Muscle layer of duodenum (tissue), 2 donors: ENCODE measurements at regions not wholly inside any gene's neighbourhood (a gene's known extent, or its start where the extent isn't known, plus 50 kb on each side); places are given as distances from the start of the nearest gene placed in this dataset.
"Not testable (repeated sequence)": the region's sequence is repeated elsewhere in the genome, so short reads cannot be mapped to it uniquely, and the experiment has no call there.

Experiments
- H3K27ac ChIP-seq: one replicate; pipeline ENCODE4 v1.7.0; 2013; ENCODE audit warnings: mild to moderate bottlenecking, low read length
- H3K27me3 ChIP-seq: one replicate; pipeline ENCODE4 v1.7.0; 2013; ENCODE audit warnings: low read depth, mild to moderate bottlenecking, control low read depth, low read length
- H3K36me3 ChIP-seq, 2 donors: one replicate each; pipeline ENCODE4 v1.7.0; 2013; ENCODE audit warnings: low read length in 2 of 2, control low read depth in 1 of 2, mild to moderate bottlenecking in 1 of 2; ENCODE audit not compliant: insufficient read depth in 2 of 2, control insufficient read depth in 1 of 2
- H3K4me1 ChIP-seq, 2 donors: one replicate each; pipeline ENCODE4 v1.7.0; 2013; ENCODE audit warnings: low read length in 2 of 2, mild to moderate bottlenecking in 2 of 2, control low read depth in 1 of 2, moderate library complexity in 1 of 2; ENCODE audit not compliant: insufficient read depth in 2 of 2, control insufficient read depth in 1 of 2
- H3K4me3 ChIP-seq, 2 donors: one replicate each; pipeline ENCODE4 v1.7.0; 2013; ENCODE audit warnings: low read length in 2 of 2, low read depth in 1 of 2, mild to moderate bottlenecking in 1 of 2
- H3K9me3 ChIP-seq, 2 donors: one replicate each; pipeline ENCODE4 v1.7.0; 2013; ENCODE audit warnings: low read length in 2 of 2, control low read depth in 1 of 2, mild to moderate bottlenecking in 1 of 2; ENCODE audit not compliant: control insufficient read depth in 1 of 2
- donor health status: healthy.

GRCh38 chr7:34235101-34235500 is 329.8 kb downstream of the BMPER start:
- not testable (repeated sequence) for H3K4me1 ChIP-seq, H3K27ac ChIP-seq, H3K27me3 ChIP-seq, H3K4me3 ChIP-seq, H3K36me3 ChIP-seq, H3K9me3 ChIP-seq

GRCh38 chr7:34236057-34236456 is 330.7 kb downstream of the BMPER start:
- no peaks in the 10 kb centered on the region for H3K27me3 ChIP-seq
- H3K36me3 ChIP-seq: no peaks in the 10 kb centered on the region
- no peak overlapping the region for H3K27ac ChIP-seq
- H3K9me3 ChIP-seq: no peaks in the 10 kb centered on the region
- H3K4me3 ChIP-seq: no peak overlapping the region
- H3K4me1 ChIP-seq: no peaks in the 10 kb centered on the region

- no peaks in the 10 kb centered on the region for H3K27me3 ChIP-seq
Measured at GRCh38 chr7:34236839-34237492, 331.6 kb downstream of the BMPER start.

GRCh38 chr7:34237493-34237849 is 332.1 kb downstream of the BMPER start:
- H3K36me3 ChIP-seq: no peaks in the 10 kb centered on the region

More at GRCh38 chr7:34236839-34237492, 331.6 kb downstream of the BMPER start:
- Histone ChIP-seq H3K9me3 (no peaks in the 10 kb centered on the region), H3K36me3 (no peaks in the 10 kb centered on the region), H3K4me3 (no peak overlapping the region), H3K27ac (no peak overlapping the region), H3K4me1 (no peaks in the 10 kb centered on the region)

GRCh38 chr7:34240417-34240816 is 335.1 kb downstream of the BMPER start:
- no peaks in the 10 kb centered on the region for H3K36me3 ChIP-seq
- no peaks in the 10 kb centered on the region for H3K4me1 ChIP-seq
- H3K27me3 ChIP-seq: no peaks in the 10 kb centered on the region
- no peak overlapping the region for H3K27ac ChIP-seq
- no peaks in the 10 kb centered on the region for H3K9me3 ChIP-seq
- H3K4me3 ChIP-seq: no peak overlapping the region

More at GRCh38 chr7:34237493-34237849, 332.1 kb downstream of the BMPER start:
- no peaks in the 10 kb centered on the region for H3K27me3 ChIP-seq
- H3K4me1 ChIP-seq: no peaks in the 10 kb centered on the region
- H3K4me3 ChIP-seq: no peak overlapping the region
- H3K9me3 ChIP-seq: no peaks in the 10 kb centered on the region
- no peak overlapping the region for H3K27ac ChIP-seq

- Histone ChIP-seq H3K9me3 (no peaks in the 10 kb centered on the region), H3K36me3 (no peaks in the 10 kb centered on the region), H3K4me3 (no peak overlapping the region), H3K27ac (no peak overlapping the region), H3K27me3 (no peaks in the 10 kb centered on the region), H3K4me1 (no peaks in the 10 kb centered on the region)
Measured at GRCh38 chr7:34242391-34242790, 337.1 kb downstream of the BMPER start.

GRCh38 chr7:34245246-34245645 is 339.9 kb downstream of the BMPER start:
- Histone ChIP-seq H3K4me3 (no peak overlapping the region), H3K27ac (no peak overlapping the region), H3K27me3 (no peaks in the 10 kb centered on the region), H3K4me1 (no peaks in the 10 kb centered on the region), H3K36me3 (no peaks in the 10 kb centered on the region), H3K9me3 (no peaks in the 10 kb centered on the region)

- Histone ChIP-seq H3K36me3 (no peaks in the 10 kb centered on the region), H3K9me3 (no peaks in the 10 kb centered on the region), H3K27ac (no peak overlapping the region), H3K4me1 (no peaks in the 10 kb centered on the region), H3K27me3 (no peaks in the 10 kb centered on the region), H3K4me3 (no peak overlapping the region)
Measured at GRCh38 chr7:34247468-34247867, 342.1 kb downstream of the BMPER start.

GRCh38 chr7:34249192-34249591 is 343.9 kb downstream of the BMPER start:
- no peak overlapping the region for H3K27ac ChIP-seq
- H3K9me3 ChIP-seq: no peaks in the 10 kb centered on the region
- no peaks in the 10 kb centered on the region for H3K4me1 ChIP-seq
- H3K27me3 ChIP-seq: no peaks in the 10 kb centered on the region
- no peaks in the 10 kb centered on the region for H3K36me3 ChIP-seq
- H3K4me3 ChIP-seq: no peak overlapping the region

- Histone ChIP-seq H3K36me3 (no peaks in the 10 kb centered on the region), H3K27me3 (no peaks in the 10 kb centered on the region), H3K27ac (no peak overlapping the region)
Measured at GRCh38 chr7:34260279-34260678, 354.9 kb downstream of the BMPER start.

GRCh38 chr7:34263168-34263567 is 357.8 kb downstream of the BMPER start:
- Histone ChIP-seq H3K4me1 (no peaks in the 10 kb centered on the region), H3K9me3 (no peaks in the 10 kb centered on the region), H3K27ac (no peak overlapping the region), H3K4me3 (no peak overlapping the region), H3K27me3 (no peaks in the 10 kb centered on the region), H3K36me3 (no peaks in the 10 kb centered on the region)

More at GRCh38 chr7:34260279-34260678, 354.9 kb downstream of the BMPER start:
- Histone ChIP-seq H3K4me3 (no peak overlapping the region), H3K4me1 (no peaks in the 10 kb centered on the region), H3K9me3 (no peaks in the 10 kb centered on the region)

- Histone ChIP-seq H3K4me3 (no peak overlapping the region), H3K36me3 (no peaks in the 10 kb centered on the region), H3K27ac (no peak overlapping the region), H3K9me3 (no peaks in the 10 kb centered on the region), H3K27me3 (no peaks in the 10 kb centered on the region), H3K4me1 (no peaks in the 10 kb centered on the region)
Measured at GRCh38 chr7:34269084-34269483, 363.7 kb downstream of the BMPER start.
